ENCODE measurements at regions not wholly inside any gene's neighbourhood (a gene's known extent, or its start where the extent isn't known, plus 50 kb on each side); places are given as distances from the start of the nearest gene placed in this dataset.

GRCh38 chr5:120368923-120369715, 95.0 kb upstream of the PRR16 start:
- Histone ChIP-seq H3K9me3 (peaks cover 2% of the 10 kb centered on the region; the same call in 1 of the 2 replicates), H3K4me1 (no peaks in the 10 kb centered on the region), H3K36me3 (replicated peaks) (no peaks in the 10 kb centered on the region), H3K4me3 (no peak overlapping the region), H3K27me3 (ENCODE audit: low read depth) (no peaks in the 10 kb centered on the region)
- no peak for DNase-seq (ENCODE audit: low spot score in 2 of 2)
- in situ Hi-C loops (cut with MboI; ENCODE audit: low sequenced_read_pairs): no loop called here

DNA sequence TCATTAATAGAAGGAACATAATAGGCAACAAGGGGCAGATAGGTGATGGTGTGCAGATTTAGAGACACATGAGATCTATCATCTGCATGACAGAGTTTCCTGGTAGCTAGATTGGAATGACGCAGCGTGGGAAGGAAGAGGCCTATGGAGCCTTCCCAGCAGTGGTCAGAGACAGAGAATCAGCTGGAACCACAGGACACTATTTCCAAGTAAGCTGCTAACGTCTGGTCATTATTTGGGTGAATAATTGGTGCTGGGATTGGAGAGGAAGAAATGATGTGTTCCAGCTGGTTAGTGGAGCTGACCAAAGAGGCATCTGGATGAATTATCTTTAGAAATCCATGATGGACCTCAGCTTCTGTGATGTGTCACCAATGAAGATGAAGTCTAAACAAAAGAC, 91.2 kb upstream of the PRR16 start:
- no peaks in the 10 kb centered on the region for H3K36me3 ChIP-seq (replicated peaks)
- H3K27me3 ChIP-seq (ENCODE audit: low read depth): no peaks in the 10 kb centered on the region
- no peak overlapping the region for H3K4me3 ChIP-seq
- no peaks in the 10 kb centered on the region for H3K4me1 ChIP-seq
- in situ Hi-C loops (cut with MboI; ENCODE audit: low sequenced_read_pairs): no loop called here
- DNase-seq (ENCODE audit: low spot score in 2 of 2): no peak
- no peaks in the 10 kb centered on the region for H3K9me3 ChIP-seq

DNA sequence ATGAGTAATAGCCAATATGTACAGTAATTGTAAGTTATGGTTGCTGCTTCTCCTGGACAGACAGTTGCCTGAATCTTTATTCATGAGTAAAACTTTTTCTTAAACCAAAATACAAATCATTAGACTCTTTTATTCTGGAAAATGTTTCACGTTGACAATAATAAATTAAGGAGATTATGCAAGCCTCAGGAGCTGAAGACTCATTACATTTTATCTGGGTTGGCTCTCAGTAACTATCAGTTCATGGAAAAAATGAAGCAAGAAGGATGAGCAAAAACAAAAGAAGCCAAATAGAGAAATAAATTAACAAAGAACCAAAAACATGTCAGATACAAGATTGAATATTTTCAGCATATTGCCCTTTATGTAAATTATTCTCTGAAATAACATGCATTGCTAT, 88.9 kb upstream of the PRR16 start:
- in situ Hi-C loops (cut with MboI; ENCODE audit: low sequenced_read_pairs): no loop called here
- Histone ChIP-seq H3K9me3 (peaks cover 3% of the 10 kb centered on the region; the same call in 1 of the 2 replicates), H3K36me3 (replicated peaks) (no peaks in the 10 kb centered on the region), H3K4me3 (no peak overlapping the region), H3K4me1 (no peaks in the 10 kb centered on the region), H3K27me3 (ENCODE audit: low read depth) (no peaks in the 10 kb centered on the region)
- no peak for DNase-seq (ENCODE audit: low spot score in 2 of 2)

- Histone ChIP-seq H3K36me3 (replicated peaks) (no peaks in the 10 kb centered on the region), H3K9me3 (peaks cover 3% of the 10 kb centered on the region; the same call in 1 of the 2 replicates), H3K27me3 (ENCODE audit: low read depth) (no peaks in the 10 kb centered on the region), H3K4me3 (no peak overlapping the region), H3K4me1 (no peaks in the 10 kb centered on the region)
- DNase-seq (ENCODE audit: low spot score in 2 of 2): no peak
- in situ Hi-C loops (cut with MboI; ENCODE audit: low sequenced_read_pairs): no loop called here
Observed at GRCh38 chr5:120380644-120381043, 83.5 kb upstream of the PRR16 start.

DNA sequence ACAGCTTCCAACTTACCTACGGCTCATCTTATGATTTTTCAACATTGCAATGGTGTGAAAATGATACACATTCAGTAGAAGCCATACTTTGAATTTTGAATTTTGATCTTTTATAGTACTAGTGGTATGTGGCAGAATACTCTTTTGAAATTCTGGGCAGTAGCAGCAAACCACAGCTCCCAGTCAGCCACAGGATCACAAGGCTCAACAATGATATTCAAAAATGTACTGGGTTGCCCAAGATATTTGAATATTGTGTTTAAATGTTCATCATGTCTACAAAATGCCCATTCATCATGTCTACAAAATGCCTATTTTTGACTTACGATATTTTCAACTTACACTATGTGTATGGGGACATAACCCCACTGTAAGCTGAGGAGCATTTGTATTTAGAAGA, 81.3 kb upstream of the PRR16 start:
- Histone ChIP-seq H3K9me3 (peaks cover 3% of the 10 kb centered on the region; the same call in 1 of the 2 replicates), H3K4me1 (no peaks in the 10 kb centered on the region), H3K4me3 (no peak overlapping the region), H3K27me3 (ENCODE audit: low read depth) (no peaks in the 10 kb centered on the region), H3K36me3 (replicated peaks) (no peaks in the 10 kb centered on the region)
- in situ Hi-C loops (cut with MboI; ENCODE audit: low sequenced_read_pairs): no loop called here
- no peak for DNase-seq (ENCODE audit: low spot score in 2 of 2)

- no peak for DNase-seq (ENCODE audit: low spot score in 2 of 2)
- no peak overlapping the region for H3K4me3 ChIP-seq
- no peaks in the 10 kb centered on the region for H3K4me1 ChIP-seq
- in situ Hi-C loops (cut with MboI; ENCODE audit: low sequenced_read_pairs): no loop called here
- no peaks in the 10 kb centered on the region for H3K9me3 ChIP-seq
- no peaks in the 10 kb centered on the region for H3K27me3 ChIP-seq (ENCODE audit: low read depth)
- H3K36me3 ChIP-seq (replicated peaks): no peaks in the 10 kb centered on the region
Observed at GRCh38 chr5:120386981-120387380, 77.1 kb upstream of the PRR16 start.

DNA sequence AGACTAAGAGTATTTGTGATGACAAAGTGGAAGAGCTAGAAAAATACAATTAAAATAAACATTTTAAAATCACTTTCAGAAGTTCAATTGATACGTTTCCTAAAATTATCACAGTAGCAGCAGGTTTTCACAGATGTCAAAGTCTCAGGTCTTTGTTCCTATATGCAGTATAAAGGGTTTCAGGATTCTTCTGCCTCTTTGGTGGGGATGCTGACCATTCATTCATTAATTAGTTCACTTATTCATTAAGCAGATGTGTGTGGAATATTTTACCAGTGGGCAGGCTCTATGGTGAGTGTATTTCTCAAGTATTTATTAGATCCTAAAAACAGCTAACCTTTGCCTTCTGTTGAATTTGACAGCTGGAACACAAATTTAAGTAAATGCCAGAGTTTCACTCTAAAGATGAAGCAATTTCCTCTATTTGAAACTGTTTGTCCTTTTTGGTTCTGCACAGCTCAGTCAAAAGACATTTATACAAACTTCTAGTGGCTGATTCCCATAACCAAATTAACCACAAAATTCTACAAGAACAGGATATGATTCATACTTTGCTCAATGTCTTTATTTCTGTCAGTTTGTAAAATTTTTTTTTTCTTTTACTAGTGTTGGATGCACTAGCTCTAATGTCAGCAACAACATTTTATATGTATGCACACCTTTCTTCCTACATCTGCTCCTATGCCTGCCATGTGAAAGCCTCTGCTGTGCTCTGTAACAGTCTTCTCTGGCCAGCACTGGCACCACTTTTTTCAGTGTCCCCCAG, 75.9 kb upstream of the PRR16 start:
- Histone ChIP-seq H3K4me3 (no peak overlapping the region), H3K9me3 (no peaks in the 10 kb centered on the region), H3K4me1 (no peaks in the 10 kb centered on the region), H3K27me3 (ENCODE audit: low read depth) (no peaks in the 10 kb centered on the region), H3K36me3 (replicated peaks) (no peaks in the 10 kb centered on the region)
- DNase-seq (ENCODE audit: low spot score in 2 of 2): no peak
- in situ Hi-C loops (cut with MboI; ENCODE audit: low sequenced_read_pairs): no loop called here

- Histone ChIP-seq H3K36me3 (replicated peaks) (no peaks in the 10 kb centered on the region), H3K27me3 (ENCODE audit: low read depth) (no peaks in the 10 kb centered on the region), H3K4me1 (no peaks in the 10 kb centered on the region), H3K9me3 (no peaks in the 10 kb centered on the region), H3K4me3 (no peak overlapping the region)
- DNase-seq (ENCODE audit: low spot score in 2 of 2): no peak
- in situ Hi-C loops (cut with MboI; ENCODE audit: low sequenced_read_pairs): no loop called here
Observed at GRCh38 chr5:120394259-120394658, 69.8 kb upstream of the PRR16 start.

DNA sequence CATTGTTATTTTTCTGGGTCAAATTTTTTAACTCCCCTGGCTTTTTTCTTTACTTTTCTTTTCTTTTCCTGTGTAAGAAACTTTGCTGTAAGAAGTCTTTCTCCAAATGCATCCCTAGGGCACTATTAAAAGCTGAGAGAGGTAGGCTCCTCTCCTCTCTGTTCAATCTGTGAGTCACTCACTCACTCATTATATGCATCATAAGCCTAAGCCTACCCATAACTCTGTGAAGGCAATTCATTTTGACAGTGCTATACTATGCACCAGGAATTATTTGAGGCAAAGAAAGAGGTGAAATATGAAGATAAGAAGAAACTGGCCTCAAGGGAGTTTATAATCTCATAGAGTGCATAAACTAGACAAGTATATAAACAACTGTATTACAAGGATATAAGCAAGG, 67.9 kb upstream of the PRR16 start:
- DNase-seq (ENCODE audit: low spot score in 2 of 2): no peak

GRCh38 chr5:120400356-120400755, 63.7 kb upstream of the PRR16 start:
- no peaks in the 10 kb centered on the region for H3K4me1 ChIP-seq
- no peaks in the 10 kb centered on the region for H3K9me3 ChIP-seq
- no peak overlapping the region for H3K4me3 ChIP-seq
- no peaks in the 10 kb centered on the region for H3K36me3 ChIP-seq (replicated peaks)
- H3K27me3 ChIP-seq (ENCODE audit: low read depth): no peaks in the 10 kb centered on the region
- no peak for DNase-seq (ENCODE audit: low spot score in 2 of 2)
- in situ Hi-C loops (cut with MboI; ENCODE audit: low sequenced_read_pairs): no loop called here

More for the DNA sequence above, 67.9 kb upstream of the PRR16 start:
- no peaks in the 10 kb centered on the region for H3K36me3 ChIP-seq (replicated peaks)
- H3K9me3 ChIP-seq: no peaks in the 10 kb centered on the region
- H3K4me3 ChIP-seq: no peak overlapping the region
- H3K4me1 ChIP-seq: no peaks in the 10 kb centered on the region
- in situ Hi-C loops (cut with MboI; ENCODE audit: low sequenced_read_pairs): no loop called here
- no peaks in the 10 kb centered on the region for H3K27me3 ChIP-seq (ENCODE audit: low read depth)

DNA sequence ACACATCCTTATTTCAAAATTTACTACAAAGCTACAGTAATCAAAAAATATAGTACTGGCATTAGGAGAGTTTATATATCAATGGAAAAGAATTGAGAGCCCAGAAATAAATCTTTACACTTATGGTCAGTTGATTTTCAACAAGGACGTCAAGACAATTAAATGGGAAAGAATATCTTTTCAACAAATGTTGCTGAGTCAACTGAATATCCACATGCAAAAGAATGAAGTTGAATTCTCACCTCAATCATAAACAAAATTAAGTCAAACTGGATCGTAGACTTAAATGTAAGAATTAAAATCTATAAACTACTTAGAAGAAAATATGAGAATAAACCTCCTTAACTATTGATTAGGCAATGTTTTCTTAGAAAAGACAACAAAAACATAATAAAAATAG, 61.5 kb upstream of the PRR16 start:
- H3K36me3 ChIP-seq (replicated peaks): no peaks in the 10 kb centered on the region
- no peaks in the 10 kb centered on the region for H3K9me3 ChIP-seq
- no peaks in the 10 kb centered on the region for H3K27me3 ChIP-seq (ENCODE audit: low read depth)
- no peaks in the 10 kb centered on the region for H3K4me1 ChIP-seq
- H3K4me3 ChIP-seq: no peak overlapping the region
- DNase-seq (ENCODE audit: low spot score in 2 of 2): no peak
- in situ Hi-C loops (cut with MboI; ENCODE audit: low sequenced_read_pairs): no loop called here

GRCh38 chr5:120405286-120405864, 58.7 kb upstream of the PRR16 start:
- no peaks in the 10 kb centered on the region for H3K4me1 ChIP-seq
- H3K4me3 ChIP-seq: no peak overlapping the region
- no peaks in the 10 kb centered on the region for H3K36me3 ChIP-seq (replicated peaks)
- in situ Hi-C loops (cut with MboI; ENCODE audit: low sequenced_read_pairs): no loop called here
- no peak for DNase-seq (ENCODE audit: low spot score in 2 of 2)
- no peaks in the 10 kb centered on the region for H3K27me3 ChIP-seq (ENCODE audit: low read depth)
- no peaks in the 10 kb centered on the region for H3K9me3 ChIP-seq

- no peaks in the 10 kb centered on the region for H3K9me3 ChIP-seq
- no peak overlapping the region for H3K4me3 ChIP-seq
- H3K36me3 ChIP-seq (replicated peaks): no peaks in the 10 kb centered on the region
- H3K4me1 ChIP-seq: no peaks in the 10 kb centered on the region
- DNase-seq (ENCODE audit: low spot score in 2 of 2): no peak
- in situ Hi-C loops (cut with MboI; ENCODE audit: low sequenced_read_pairs): no loop called here
- H3K27me3 ChIP-seq (ENCODE audit: low read depth): no peaks in the 10 kb centered on the region
Observed at GRCh38 chr5:120405923-120406322, 58.2 kb upstream of the PRR16 start.

GRCh38 chr5:120413686-120414085, 50.4 kb upstream of the PRR16 start:
- no peaks in the 10 kb centered on the region for H3K4me1 ChIP-seq
- H3K4me3 ChIP-seq: no peak overlapping the region
- DNase-seq (ENCODE audit: low spot score in 2 of 2): no peak
- H3K36me3 ChIP-seq (replicated peaks): no peaks in the 10 kb centered on the region
- no peaks in the 10 kb centered on the region for H3K9me3 ChIP-seq
- H3K27me3 ChIP-seq (ENCODE audit: low read depth): no peaks in the 10 kb centered on the region
- in situ Hi-C loops (cut with MboI; ENCODE audit: low sequenced_read_pairs): no loop called here
